K562 (cell line): ENCODE measurements at regions not wholly inside any gene's neighbourhood (a gene's known extent, or its start where the extent isn't known, plus 50 kb on each side); places are given as distances from the start of the nearest gene placed in this dataset.

Source experiments
- ATAC-seq: fragments of 200-7000 bp; cut with Tn5 transposase; 3 replicates; pipeline ENCODE4 v1.9.1; 2020; ENCODE audit warnings: moderate library complexity
- BruUV-seq: library from RNA; stranded (reverse); fragments of 400-500 nt; replicated peaks from 2 replicates; lab custom pipeline; 2021; lab: Mats Ljungman, UMichigan
- CTCF ChIA-PET: fragments of 300-600 bp; formaldehyde crosslinking; extraction: SDS; loops from one replicate; lab custom pipeline; 2021; ENCODE audit warnings: low intra/inter-chr PET ratio; lab: Yijun Ruan, JAX
- POLR2A ChIA-PET: fragments of 300-600, 350-650 bp; sonication (Branson Sonifier 250); formaldehyde crosslinking; extraction: SDS; loops from one replicate; lab custom pipeline; 2021; ENCODE audit warnings: antibody characterized with exemption, inconsistent platforms; lab: Yijun Ruan, JAX
- DNase-seq, 4 experiments: peaks; one replicate each; pipeline versions ENCODE4 v3.0.0 to v3.0.0-alpha.2; 2011 to 2018; ENCODE audit warnings: low spot score in 3 of 4, mixed read lengths in 3 of 4; ENCODE audit errors: extremely low read depth in 1 of 4
- FAIRE-seq: peaks from 2 replicates; lab custom pipeline; 2011; peaks lifted over from hg19 to GRCh38; lab: Jason Lieb, UNC
- H2AFZ ChIP-seq: 2 replicates; pipeline ENCODE4 v1.6.0; 2011; ENCODE audit warnings: low read depth, low read length, control low read depth, inconsistent platforms
- H3K27ac ChIP-seq: fragments of 200-600 bp; 3 replicates; pipeline ENCODE4 v1.8.0; 2011; ENCODE audit warnings: low read depth, mild to moderate bottlenecking, control low read depth, inconsistent platforms, low read length, moderate library complexity, mixed read lengths; ENCODE audit errors: extremely low read depth
- H3K27me3 ChIP-seq, 2 experiments: fragments of 300-600 bp in 1 of 2; 2 replicates in 1 of 2; 3 replicates in 1 of 2; pipeline versions ENCODE4 v1.6.0 to v1.8.0; 2011; ENCODE audit warnings: inconsistent platforms in 2 of 2, low read length in 2 of 2, mild to moderate bottlenecking in 1 of 2, mixed read lengths in 1 of 2, moderate library complexity in 1 of 2; ENCODE audit not compliant: control insufficient read depth in 2 of 2, insufficient read depth in 2 of 2
- H3K36me3 ChIP-seq: fragments of 300-600 bp; 3 replicates; pipeline ENCODE4 v1.8.0; 2011; ENCODE audit warnings: mild to moderate bottlenecking, low read length, inconsistent platforms; ENCODE audit not compliant: control insufficient read depth, insufficient read depth
- H3K4me1 ChIP-seq, 2 experiments: fragments of 200-600 bp in 1 of 2; replicated peaks in 1 of 2; 2 replicates in 1 of 2; 3 replicates in 1 of 2; pipeline versions ENCODE4 v1.5.1 to v1.8.0; 2011; ENCODE audit warnings: inconsistent platforms in 2 of 2, low read length in 2 of 2, mild to moderate bottlenecking in 1 of 2, mixed read lengths in 1 of 2, moderate library complexity in 1 of 2; ENCODE audit not compliant: control insufficient read depth in 2 of 2, insufficient read depth in 2 of 2
- H3K4me2 ChIP-seq: 2 replicates; pipeline ENCODE4 v1.6.1; 2011; ENCODE audit warnings: low read length, control low read depth, inconsistent platforms, mixed read lengths; ENCODE audit not compliant: insufficient read depth
- H3K4me3 ChIP-seq: fragments of 200-600 bp; sonication (generic), shearing (Covaris generic); 2 replicates; pipeline ENCODE4 v1.5.1; 2016; ENCODE audit warnings: control low read depth, inconsistent platforms
- H3K79me2 ChIP-seq: fragments of 200-600 bp; 3 replicates; pipeline ENCODE4 v1.8.0; 2011; ENCODE audit warnings: low read length, inconsistent platforms; ENCODE audit not compliant: control insufficient read depth, insufficient read depth
- H3K9ac ChIP-seq, 2 experiments: 2 replicates each; pipeline versions ENCODE4 v1.6.0 to v1.6.1; 2011; ENCODE audit warnings: low read depth in 2 of 2, low read length in 2 of 2, control low read depth in 1 of 2, inconsistent platforms in 1 of 2, mild to moderate bottlenecking in 1 of 2, mixed read lengths in 1 of 2; ENCODE audit not compliant: insufficient read depth in 1 of 2
- H3K9me1 ChIP-seq: one replicate; pipeline ENCODE4 v1.6.0; 2011; ENCODE audit warnings: inconsistent platforms, mild to moderate bottlenecking, low read length, moderate library complexity; ENCODE audit not compliant: control insufficient read depth, insufficient read depth
- H3K9me3 ChIP-seq: replicated peaks from 2 replicates; pipeline ENCODE4 v1.5.1; 2011; ENCODE audit warnings: low read depth, low read length, inconsistent platforms; ENCODE audit not compliant: control insufficient read depth, insufficient read depth
- H4K20me1 ChIP-seq: replicated peaks from 2 replicates; pipeline ENCODE4 v1.6.1; 2011; ENCODE audit warnings: low read length, inconsistent platforms, mixed read lengths; ENCODE audit not compliant: control insufficient read depth, insufficient read depth
- ATF4 ChIP-seq: fragments of 450-650 bp; formaldehyde crosslinking; IDR thresholded peaks from 2 replicates; pipeline ENCODE4 v1.4.0; 2022; ENCODE audit warnings: mild to moderate bottlenecking, moderate library complexity
- E4F1 ChIP-seq: fragments of 250-450 bp; sonication (Bioruptor Pico); IDR thresholded peaks from 2 replicates; pipeline ENCODE4 v1.5.0; 2021; ENCODE audit warnings: mild to moderate bottlenecking, borderline replicate concordance
- LCOR ChIP-seq: sonication (generic); formaldehyde crosslinking; IDR thresholded peaks from 2 replicates; pipeline ENCODE4 v1.8.0; 2022; ENCODE audit warnings: mild to moderate bottlenecking, missing genetic modification reagents
- POLR3G ChIP-seq: IDR thresholded peaks from 2 replicates; pipeline ENCODE4 v1.6.1; 2011; ENCODE audit not compliant: insufficient read length, insufficient replicate concordance; ENCODE audit errors: extremely low read depth
- PRMT5 ChIP-seq: sonication (generic); formaldehyde crosslinking; IDR thresholded peaks from 2 replicates; pipeline ENCODE4 v1.5.0; 2020; ENCODE audit warnings: missing genetic modification reagents
- SMAD2 ChIP-seq: fragments of 150-350 bp; IDR thresholded peaks from 2 replicates; pipeline ENCODE4 v1.6.1; 2014; ENCODE audit warnings: low read depth, mild to moderate bottlenecking, low read length
- SRSF7 ChIP-seq: fragments of 200-400 bp; formaldehyde crosslinking; optimal IDR thresholded peaks from 2 replicates; pipeline ENCODE3; 2017; ENCODE audit warnings: mild to moderate bottlenecking, low read depth, low read length
- ZNF282 ChIP-seq: sonication (generic); formaldehyde crosslinking; IDR thresholded peaks from 2 replicates; pipeline ENCODE4 v1.8.1; 2023; ENCODE audit warnings: missing genetic modification reagents
- ZNF449 ChIP-seq: fragments of 250-450 bp; sonication (Bioruptor Pico); IDR thresholded peaks from 2 replicates; pipeline ENCODE4 v1.8.0; 2022; ENCODE audit warnings: moderate library complexity, mild to moderate bottlenecking, inconsistent platforms
- ZNF830 ChIP-seq: fragments of 250-450 bp; sonication (Bioruptor Pico); IDR thresholded peaks from 2 replicates; pipeline ENCODE4 v1.5.0; 2021; ENCODE audit warnings: mild to moderate bottlenecking
- WGBS: fragments of 100-300 bp; shearing (Covaris generic); methylation state at CpG from one replicate; pipeline ENCODE4 v1.1.6; 2016; ENCODE audit warnings: low coverage, mixed read lengths; ENCODE audit not compliant: insufficient coverage; ENCODE audit errors: missing lambda C conversion rate; 5-methylcytosine and 5-hydroxymethylcytosine counted together
- in situ Hi-C: fragments of 300-500 bp; cut with MboI; formaldehyde crosslinking; loops from 4 replicates; pipeline ENCODE4 v1.15.0; 2018; ENCODE audit warnings: inconsistent platforms, mixed read lengths
- intact Hi-C: fragments of 100-400 bp; cut with micrococcal nuclease; formaldehyde crosslinking; loops from 2 replicates; pipeline ENCODE4 v1.14.2; 2022

- no peak overlapping the region for H3K4me3 ChIP-seq
Observed at GRCh38 chr5:99378443-99378842, 449.6 kb upstream of the CHD1 start.

GRCh38 chr5:99369797-99370593, 441.2 kb upstream of the CHD1 start:
- no peaks in the 10 kb centered on the region for H4K20me1 ChIP-seq
- no peak for ATAC-seq

More at GRCh38 chr5:99378443-99378842, 449.6 kb upstream of the CHD1 start:
- H3K27ac ChIP-seq, result no peak overlapping the region
- FAIRE-seq (no peak), ATAC-seq (no peak), DNase-seq (no peak)
- no peaks in the 10 kb centered on the region for H3K9me3 ChIP-seq
- no peaks in the 10 kb centered on the region for H3K36me3 ChIP-seq
- TF ChIP-seq ATF4 (CRISPR knock-in tag) (no peak), SMAD2 (no peak)
- no peak overlapping the region for H3K4me2 ChIP-seq
- intact Hi-C loops (no loop called here), in situ Hi-C loops (no loop called here)
- no peaks in the 10 kb centered on the region for H3K9me1 ChIP-seq
- no peak overlapping the region for H2AFZ ChIP-seq
- no peaks in the 10 kb centered on the region for H3K79me2 ChIP-seq
- ChIA-PET CTCF (no interaction called here), POLR2A (no interaction called here)
- H4K20me1 ChIP-seq, result no peaks in the 10 kb centered on the region
- WGBS, result 0% methylated on average over 2 of the region's 2 CpGs
- H3K4me1 ChIP-seq, result no peaks in the 10 kb centered on the region
- H3K9ac ChIP-seq, result no peak overlapping the region
- no peaks in the 10 kb centered on the region for H3K27me3 ChIP-seq
- no TSS peak for BruUV-seq

More at GRCh38 chr5:99369797-99370593, 441.2 kb upstream of the CHD1 start:
- in situ Hi-C loops, result no loop called here
- no peak for TF ChIP-seq ZNF282 (CRISPR knock-in tag)
- no peak for TF ChIP-seq ZNF449
- no peak for TF ChIP-seq ZNF830 (CRISPR knock-in tag)
- no peak for TF ChIP-seq POLR3G
- TF ChIP-seq E4F1, result no peak
- TF ChIP-seq PRMT5 (CRISPR knock-in tag), result no peak
- TF ChIP-seq LCOR (CRISPR knock-in tag), result no peak
- no peak for TF ChIP-seq SRSF7
- H3K9me1 ChIP-seq, result no peaks in the 10 kb centered on the region
- CTCF ChIA-PET, result no interaction called here
- no peak overlapping the region for H3K9ac ChIP-seq
- H2AFZ ChIP-seq, result no peak overlapping the region
- no peaks in the 10 kb centered on the region for H3K4me1 ChIP-seq
- FAIRE-seq (no peak), DNase-seq (no peak)
- no peaks in the 10 kb centered on the region for H3K79me2 ChIP-seq
- H3K27me3 ChIP-seq, result no peaks in the 10 kb centered on the region
- H3K27ac ChIP-seq, result no peak overlapping the region
- no peak overlapping the region for H3K4me2 ChIP-seq
- H3K9me3 ChIP-seq, result no peaks in the 10 kb centered on the region
- POLR2A ChIA-PET, result no interaction called here
- intact Hi-C loops, result no loop called here
- 2% methylated on average over 3 of the region's 3 CpGs for WGBS
- H3K36me3 ChIP-seq, result no peaks in the 10 kb centered on the region
- no peak overlapping the region for H3K4me3 ChIP-seq
- no TSS peak for BruUV-seq
